Liver (tissue), 9 donors: ENCODE measurements at regions not wholly inside any gene's neighbourhood (a gene's known extent, or its start where the extent isn't known, plus 50 kb on each side); places are given as distances from the start of the nearest gene placed in this dataset. TPM values are rescaled to one million over a fixed set of nuclear protein-coding genes. Genes with fewer than 3 reads are reported as not detected.

ENCODE experiments used
- DNase-seq: peaks from one replicate; pipeline ENCODE4 v3.0.0-alpha.2; 2017; ENCODE audit warnings: low spot score
- H3K27ac ChIP-seq, 2 donors: one replicate each; pipeline ENCODE4 v1.7.0; 2013; ENCODE audit warnings: inconsistent platforms in 2 of 2, low read length in 2 of 2, control low read depth in 1 of 2, low read depth in 1 of 2, mild to moderate bottlenecking in 1 of 2
- H3K27me3 ChIP-seq, 4 donors: one replicate each; pipeline versions ENCODE4 v1.6.1 to v1.7.0; 2013; ENCODE audit warnings: low read length in 3 of 4, inconsistent platforms in 1 of 4, mild to moderate bottlenecking in 1 of 4, moderate library complexity in 1 of 4; ENCODE audit not compliant: control insufficient read depth in 4 of 4, insufficient read depth in 4 of 4
- H3K36me3 ChIP-seq, 4 donors: one replicate each; pipeline versions ENCODE4 v1.6.1 to v1.7.0; 2013; ENCODE audit warnings: low read length in 3 of 4, mild to moderate bottlenecking in 3 of 4, low read depth in 1 of 4, moderate library complexity in 1 of 4; ENCODE audit not compliant: control insufficient read depth in 4 of 4, insufficient read depth in 3 of 4
- H3K4me1 ChIP-seq, 4 donors: one replicate each; pipeline versions ENCODE4 v1.6.1 to v1.7.0; 2013; ENCODE audit warnings: low read length in 3 of 4, mild to moderate bottlenecking in 3 of 4, moderate library complexity in 1 of 4; ENCODE audit not compliant: control insufficient read depth in 4 of 4, insufficient read depth in 4 of 4
- H3K4me3 ChIP-seq, 3 donors: one replicate each; pipeline versions ENCODE4 v1.6.1 to v1.7.0; 2013; ENCODE audit warnings: low read length in 3 of 3, control low read depth in 1 of 3, low read depth in 1 of 3, mild to moderate bottlenecking in 1 of 3
- H3K9ac ChIP-seq, 2 donors: one replicate each; pipeline ENCODE4 v1.7.0; 2013; ENCODE audit warnings: low read length in 2 of 2, mild to moderate bottlenecking in 2 of 2, moderate library complexity in 2 of 2, control low read depth in 1 of 2, low read depth in 1 of 2
- H3K9me3 ChIP-seq, 4 donors: one replicate each; pipeline versions ENCODE4 v1.6.1 to v1.7.0; 2013; ENCODE audit warnings: low read length in 3 of 4; ENCODE audit not compliant: control insufficient read depth in 4 of 4
- CTCF ChIP-seq: fragments of 150-350 bp; IDR thresholded peaks from 2 replicates; pipeline ENCODE4 v1.5.1; 2017; ENCODE audit warnings: improper control_type of control experiment, low read depth, low read length; ENCODE audit not compliant: missing input control
- FOXA1 ChIP-seq: IDR thresholded peaks from 2 replicates; pipeline ENCODE4 v1.6.1; 2016; ENCODE audit warnings: antibody characterized with exemption
- FOXA2 ChIP-seq: IDR thresholded peaks from 2 replicates; pipeline ENCODE4 v1.6.1; 2016; ENCODE audit warnings: antibody characterized with exemption
- HNF4G ChIP-seq: IDR thresholded peaks from 2 replicates; pipeline ENCODE4 v1.6.1; 2016; ENCODE audit warnings: antibody characterized with exemption
- JUND ChIP-seq, 2 donors: IDR thresholded peaks; 2 replicates each; pipeline ENCODE4 v1.6.1; 2016; ENCODE audit warnings: antibody characterized with exemption in 2 of 2
- RAD21 ChIP-seq, 2 donors: IDR thresholded peaks; 2 replicates each; pipeline ENCODE4 v1.6.1; 2016; ENCODE audit warnings: antibody characterized with exemption in 2 of 2, mild to moderate bottlenecking in 2 of 2
- SP1 ChIP-seq: IDR thresholded peaks from 2 replicates; pipeline ENCODE4 v1.6.1; 2018; ENCODE audit warnings: antibody characterized with exemption, mild to moderate bottlenecking
- TAF1 ChIP-seq: conservative IDR thresholded peaks from 2 replicates; pipeline ENCODE4 v1.6.1; 2016; ENCODE audit warnings: antibody characterized with exemption, mild to moderate bottlenecking
- whole genome bisulfite sequencing: extraction: QIAGEN DNeasy Blood & Tissue Kit; methylation state at CpG from one replicate; pipeline ENCODE4 v1.1.7; 2013; 5-methylcytosine and 5-hydroxymethylcytosine counted together
- small RNA-seq: library from RNA; depleted of rRNA; stranded (forward); fragments of <200 nt; gene quantifications from one replicate; pipeline ENCODE3, GENCODE V24; 2014
- TF ChIP-seq, protein P1 (sequence below): IDR thresholded peaks from 2 replicates; pipeline ENCODE4 v1.6.1; 2016; ENCODE audit warnings: antibody characterized with exemption
- donor health status: healthy.
- donor health status: healthy.
- donor health status: healthy.
- donor health status: healthy.
- donor health status: healthy.

DNA sequence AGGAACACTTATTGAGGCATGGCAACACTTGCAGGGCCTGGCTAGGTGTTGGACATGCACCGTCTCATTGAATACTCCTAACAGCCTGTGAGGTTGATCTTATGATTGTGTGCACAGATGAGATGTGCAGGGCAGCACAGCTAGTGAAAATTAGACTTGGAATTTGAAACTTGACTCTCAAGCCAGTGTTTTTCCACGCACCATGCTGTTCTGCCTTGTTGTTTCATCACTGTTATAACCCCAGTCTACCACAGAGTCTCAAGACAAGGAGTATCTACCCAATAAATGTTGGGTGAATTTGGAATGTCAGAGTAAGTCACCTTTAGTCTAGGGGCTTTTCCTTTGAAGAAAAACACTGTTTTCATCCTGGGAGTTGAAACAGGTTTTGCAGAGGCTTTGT is 55.8 kb upstream of the LRIG3 start:
- H3K9me3 ChIP-seq = no peaks in the 10 kb centered on the region
- no peak for TF ChIP-seq HNF4G
- TF ChIP-seq FOXA2 = no peak
- TF ChIP-seq JUND (IDR thresholded peaks at IDR 0.05) = no peak
- TF ChIP-seq RAD21 (IDR thresholded peaks at IDR 0.05) = no peak
- no peak for TF ChIP-seq TAF1
- TF ChIP-seq, protein P1, sequence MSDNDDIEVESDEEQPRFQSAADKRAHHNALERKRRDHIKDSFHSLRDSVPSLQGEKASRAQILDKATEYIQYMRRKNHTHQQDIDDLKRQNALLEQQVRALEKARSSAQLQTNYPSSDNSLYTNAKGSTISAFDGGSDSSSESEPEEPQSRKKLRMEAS = no peak
- no peak for TF ChIP-seq SP1
- no peak for TF ChIP-seq FOXA1
- TF ChIP-seq CTCF = no peak
- no peak overlapping the region for H3K4me3 ChIP-seq
- no peaks in the 10 kb centered on the region for H3K4me1 ChIP-seq
- no peaks in the 10 kb centered on the region for H3K36me3 ChIP-seq
- H3K9ac ChIP-seq = no peak overlapping the region
- 97% methylated on average over 2 of the region's 2 CpGs for WGBS
- H3K27ac ChIP-seq = no peak overlapping the region
- no peaks in the 10 kb centered on the region for H3K27me3 ChIP-seq
- DNase-seq = no peak

Small RNA genes lying in the stretch of these regions (small RNA-seq; reads per million reads assigned to genes)
- gene RNU6-279P = not detected
- gene RNU6-871P = not detected
